ENCODE measurements at regions not wholly inside any gene's neighbourhood (a gene's known extent, or its start where the extent isn't known, plus 50 kb on each side); places are given as distances from the start of the nearest gene placed in this dataset.

- no peak for DNase-seq (ENCODE audit: low spot score)
Measured at GRCh38 chr13:107034236-107034872, 466.4 kb upstream of the ARGLU1 start.

- no peak for DNase-seq (ENCODE audit: low spot score)
Measured at GRCh38 chr13:107031716-107032115, 463.8 kb upstream of the ARGLU1 start.

DNA sequence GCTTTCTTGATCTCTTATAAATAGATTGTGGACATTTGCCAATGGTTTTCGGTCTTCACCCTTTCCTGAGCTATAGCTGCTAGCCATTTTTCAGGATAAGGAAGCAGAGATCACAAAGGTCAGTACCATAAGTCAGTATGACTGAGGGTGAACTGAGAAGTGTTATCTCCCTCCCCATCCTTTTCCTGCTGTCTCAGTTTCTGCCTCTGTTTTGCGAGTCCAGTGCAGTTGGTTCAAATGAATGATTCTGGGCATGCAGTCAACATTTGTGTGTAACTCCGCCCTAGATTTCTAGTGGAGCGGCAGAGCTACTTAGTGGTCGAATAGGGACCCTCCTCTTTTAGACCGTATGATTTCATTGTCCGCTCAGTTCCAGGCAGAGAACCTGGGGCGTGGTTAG is 460.8 kb upstream of the ARGLU1 start:
- DNase-seq (ENCODE audit: low spot score), result no peak

DNA sequence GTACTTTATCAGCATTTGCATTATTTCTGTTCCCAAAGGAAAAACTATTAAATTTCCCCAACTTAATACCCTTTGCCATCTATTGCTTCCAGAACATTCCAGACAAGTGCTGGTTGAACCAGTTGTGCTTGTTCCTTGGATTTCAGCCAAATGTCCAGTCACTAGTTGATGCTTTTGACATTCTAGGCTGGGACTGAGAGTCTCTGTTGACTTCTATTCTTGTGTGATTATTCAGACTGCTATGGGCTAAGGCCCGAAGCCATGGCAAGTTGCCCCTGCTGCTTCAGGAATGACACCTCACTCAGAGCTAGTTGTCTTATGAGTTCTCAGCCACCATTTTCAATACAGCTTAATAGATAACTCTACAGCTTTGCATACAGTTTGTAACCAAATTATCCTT is 458.1 kb upstream of the ARGLU1 start:
- DNase-seq (ENCODE audit: low spot score), result no peak

- no peak for DNase-seq (ENCODE audit: low spot score)
Measured at GRCh38 chr13:107023335-107023734, 455.4 kb upstream of the ARGLU1 start.

- DNase-seq (ENCODE audit: low spot score), result no peak
Measured at GRCh38 chr13:107020393-107020792, 452.5 kb upstream of the ARGLU1 start.

DNA sequence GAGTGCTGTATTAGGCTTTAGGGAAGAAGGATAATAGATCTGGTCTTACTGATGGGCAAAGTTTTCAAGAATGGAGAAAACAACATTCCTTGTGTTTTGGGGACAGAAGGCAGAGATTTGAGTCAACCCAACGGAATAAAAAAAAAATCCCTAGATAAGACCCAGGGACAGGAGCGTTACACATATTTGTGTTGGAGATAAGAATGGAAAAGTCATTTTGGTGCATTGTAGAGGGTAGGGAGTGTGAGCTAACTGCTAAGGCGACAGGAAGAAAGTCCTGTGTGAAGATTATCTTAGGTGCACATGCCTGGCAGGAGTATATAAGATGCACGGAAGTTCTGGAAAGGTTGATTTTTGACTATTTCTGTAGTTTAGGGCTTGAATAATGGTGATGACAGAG is 450.3 kb upstream of the ARGLU1 start:
- DNase-seq (ENCODE audit: low spot score), result no peak

GRCh38 chr13:107006661-107007060 is 438.7 kb upstream of the ARGLU1 start:
- no peak for DNase-seq (ENCODE audit: low spot score)

DNA sequence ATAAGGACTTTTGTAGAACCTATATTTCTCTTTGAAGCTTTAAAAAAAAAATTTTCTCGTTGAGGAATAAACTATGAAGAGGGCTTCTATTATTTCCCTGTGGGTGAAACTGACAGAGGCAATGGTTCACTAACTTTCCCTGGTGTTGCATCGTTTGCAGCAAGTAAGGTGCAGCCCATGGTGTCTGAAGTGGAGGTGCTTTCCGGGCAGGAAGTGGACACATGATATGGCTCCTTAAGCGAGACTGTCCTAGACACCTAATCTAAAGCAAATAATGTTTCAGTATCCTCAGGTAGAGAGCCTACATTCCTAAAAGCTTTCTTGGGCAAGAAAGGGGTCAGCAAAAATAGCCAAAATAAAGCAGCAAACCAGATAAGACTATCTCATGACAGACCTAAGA is 437.6 kb upstream of the ARGLU1 start:
- no peak for DNase-seq (ENCODE audit: low spot score)

- DNase-seq (ENCODE audit: low spot score), result no peak
Measured at GRCh38 chr13:107003911-107004310, 436.0 kb upstream of the ARGLU1 start.

- DNase-seq (ENCODE audit: low spot score), result no peak
Measured at GRCh38 chr13:106998664-106999063, 430.7 kb upstream of the ARGLU1 start.

DNA sequence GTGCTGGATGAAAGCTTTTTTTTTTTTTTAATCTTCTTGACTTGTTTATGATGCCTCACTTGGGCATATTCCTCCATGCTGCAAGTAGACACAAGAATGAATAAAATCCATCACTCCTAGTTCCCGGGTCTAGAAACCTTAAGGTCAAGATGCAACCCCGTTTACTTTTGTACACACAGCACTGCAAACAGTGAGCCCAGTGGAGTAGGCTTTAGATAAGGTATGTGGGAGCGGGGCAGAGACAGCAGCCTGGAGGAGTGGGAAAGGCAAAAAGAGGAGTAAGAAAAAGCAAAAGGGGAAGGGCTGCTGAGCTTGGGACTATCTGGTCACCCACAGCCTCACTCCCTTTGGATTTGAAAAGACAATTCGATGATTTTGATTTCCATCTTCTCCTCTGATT is 429.8 kb upstream of the ARGLU1 start:
- DNase-seq (ENCODE audit: low spot score), result no peak

GRCh38 chr13:106996867-106997618 is 429.1 kb upstream of the ARGLU1 start:
- no peak for DNase-seq (ENCODE audit: low spot score)

DNA sequence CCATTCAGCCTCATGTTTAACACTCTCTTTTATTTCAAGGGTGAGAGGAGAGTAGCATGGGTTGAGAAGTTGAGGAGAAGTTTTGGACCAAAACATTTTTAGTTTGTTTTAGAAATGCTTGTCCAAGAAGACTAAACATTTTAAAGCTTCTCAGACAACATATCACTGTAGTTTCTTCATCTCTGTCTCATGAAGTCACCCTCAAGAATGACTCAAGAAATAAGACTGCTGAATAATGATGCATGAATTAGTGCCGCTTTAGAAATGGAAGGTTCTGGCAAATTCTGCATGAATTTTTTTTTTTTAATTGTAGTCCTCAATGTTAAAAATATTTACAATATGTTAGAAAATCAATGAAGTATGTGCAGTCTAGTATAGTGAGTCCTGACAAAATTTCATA is 422.7 kb upstream of the ARGLU1 start:
- no peak for DNase-seq (ENCODE audit: low spot score)

DNA sequence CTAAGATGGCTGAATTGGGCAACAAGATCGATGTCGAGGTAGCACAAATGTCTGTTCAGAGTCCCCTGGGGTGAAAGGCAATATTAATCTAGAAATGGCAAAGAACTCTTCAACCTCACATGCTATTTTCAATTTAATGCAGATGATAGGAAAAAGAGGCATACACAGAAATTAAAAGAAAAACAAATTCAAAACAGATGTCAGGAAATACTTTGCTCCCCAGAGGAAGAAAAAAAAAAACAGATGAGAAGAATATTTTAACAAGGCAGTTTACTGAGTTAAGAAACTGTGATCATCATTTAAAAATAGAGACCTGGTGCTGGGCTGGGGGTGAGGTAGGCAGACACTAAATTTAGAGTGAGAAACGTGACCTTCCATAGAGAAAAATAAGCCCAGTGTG is 421.9 kb upstream of the ARGLU1 start:
- no peak for DNase-seq (ENCODE audit: low spot score)

- no peak for DNase-seq (ENCODE audit: low spot score)
Measured at GRCh38 chr13:106987427-106987785, 419.5 kb upstream of the ARGLU1 start.

DNA sequence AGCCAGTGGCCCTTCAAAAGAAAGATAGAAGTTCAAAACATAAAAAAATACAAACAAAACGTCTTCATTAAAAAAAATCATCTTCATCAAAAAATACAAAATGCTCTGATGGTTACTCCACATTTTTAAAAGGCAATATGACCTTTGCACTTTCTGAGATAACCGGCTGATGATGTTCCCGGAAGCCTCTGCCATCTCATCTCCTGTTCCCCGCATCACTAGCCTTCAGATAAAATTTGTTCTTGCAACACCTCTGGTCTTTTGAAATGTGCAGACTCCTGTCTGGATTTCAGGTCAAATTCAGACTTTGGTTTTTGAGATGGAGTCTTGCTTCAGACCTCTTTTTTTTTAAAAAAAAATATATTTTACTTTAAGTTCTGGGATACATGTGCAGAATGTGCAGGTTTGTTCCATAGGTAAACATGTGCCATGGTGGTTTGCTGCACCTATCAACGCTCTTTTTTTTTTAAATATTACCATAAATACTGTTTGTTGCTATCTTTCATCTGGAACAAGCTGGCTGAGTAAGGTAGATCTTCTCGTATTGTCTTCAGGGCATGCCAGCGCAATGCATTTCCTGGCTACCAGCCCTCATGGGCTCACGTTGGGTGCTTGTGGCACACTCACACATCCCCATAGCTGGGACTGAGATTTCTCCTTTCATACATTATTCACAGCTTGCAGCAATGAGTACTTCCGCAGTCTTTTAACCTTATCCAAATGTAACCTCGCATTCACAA is 418.9 kb upstream of the ARGLU1 start:
- no peak for DNase-seq (ENCODE audit: low spot score)

- no peak for DNase-seq (ENCODE audit: low spot score)
Measured at GRCh38 chr13:106986033-106986484, 418.1 kb upstream of the ARGLU1 start.

- DNase-seq (ENCODE audit: low spot score), result no peak
Measured at GRCh38 chr13:106985481-106985880, 417.5 kb upstream of the ARGLU1 start.

DNA sequence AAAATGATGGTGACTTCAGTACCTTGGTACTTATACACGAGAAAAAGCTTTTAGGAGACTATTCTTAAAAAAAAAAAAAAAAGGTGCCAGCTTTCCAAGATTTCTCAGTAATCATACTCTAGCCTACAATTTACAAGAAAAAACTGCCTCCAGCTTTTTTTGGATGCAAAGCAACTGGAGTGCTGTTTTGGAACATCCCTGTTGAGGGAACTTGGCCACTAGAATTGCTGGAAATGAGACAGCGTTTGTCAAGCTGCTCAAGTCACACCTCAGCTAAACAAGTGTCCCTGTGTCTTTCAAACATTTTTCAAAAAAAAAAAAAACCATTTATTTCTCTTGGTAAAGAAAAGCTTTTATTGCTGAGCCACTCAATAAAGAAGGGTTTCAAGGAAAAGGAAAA is 413.1 kb upstream of the ARGLU1 start:
- no peak for DNase-seq (ENCODE audit: low spot score)

DNA sequence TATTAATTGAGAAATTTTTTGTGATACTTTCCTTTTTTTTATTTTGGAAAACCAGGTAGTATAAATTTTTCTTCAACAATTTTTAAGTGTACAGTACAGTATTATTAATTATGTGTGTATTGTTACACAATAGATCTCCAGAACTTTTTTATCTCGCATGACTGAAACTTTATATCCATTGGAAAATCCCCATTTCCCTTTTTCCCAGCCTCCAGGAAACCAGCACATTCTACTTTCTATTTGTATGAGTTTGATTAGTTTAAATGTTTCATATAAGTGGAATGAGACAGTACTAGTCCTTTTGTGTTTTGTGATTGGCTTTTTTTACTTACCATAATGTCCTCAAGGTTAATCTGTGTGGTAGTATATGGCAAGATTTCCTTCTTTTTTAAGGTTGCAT is 399.5 kb upstream of the ARGLU1 start:
- DNase-seq (ENCODE audit: low spot score), result no peak

DNA sequence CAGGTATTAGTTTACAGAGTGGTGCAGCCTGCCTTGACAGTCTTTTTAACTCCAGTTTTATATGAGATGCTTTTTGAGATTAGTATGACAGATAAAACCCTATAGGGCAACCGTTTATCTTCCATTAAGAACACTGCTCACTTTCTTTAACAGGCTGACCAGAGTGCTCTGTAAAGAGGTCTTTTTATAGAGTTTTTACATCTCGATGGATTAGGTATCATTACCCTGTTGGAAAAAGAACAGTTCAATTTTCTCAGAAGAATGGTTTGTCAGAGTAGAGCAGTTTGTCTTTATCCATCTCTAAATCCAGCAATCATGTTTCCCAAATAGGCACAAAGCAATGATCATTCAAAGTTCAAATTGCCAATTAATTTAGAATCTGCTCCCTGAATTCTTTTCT is 395.2 kb upstream of the ARGLU1 start:
- DNase-seq (ENCODE audit: low spot score), result no peak

GRCh38 chr13:106961651-106962050 is 393.7 kb upstream of the ARGLU1 start:
- DNase-seq (ENCODE audit: low spot score), result no peak
